SK-N-SH (cell line): ENCODE measurements at regions not wholly inside any gene's neighbourhood (a gene's known extent, or its start where the extent isn't known, plus 50 kb on each side); places are given as distances from the start of the nearest gene placed in this dataset.

ENCODE experiments used
- EP300 ChIP-seq, 2 experiments: IDR thresholded peaks; 2 replicates each; pipeline versions ENCODE4 v1.4.0 to v1.6.1; 2012; ENCODE audit warnings: borderline replicate concordance in 1 of 2, low read depth in 1 of 2, low read length in 1 of 2
- EZH2phosphoT487 ChIP-seq: fragments of 200-600 bp; sonication (generic); IDR thresholded peaks from 2 replicates; pipeline ENCODE4 v1.6.1; 2017; ENCODE audit warnings: low read depth, mixed run types, mild to moderate bottlenecking, antibody characterized with exemption, moderate library complexity, borderline replicate concordance
- GABPA ChIP-seq: IDR thresholded peaks from 2 replicates; pipeline ENCODE4 v1.4.0; 2012; ENCODE audit warnings: low read depth, mild to moderate bottlenecking
- POLR2AphosphoS5 ChIP-seq: IDR thresholded peaks from 2 replicates; pipeline ENCODE4 v1.6.1; 2012; ENCODE audit warnings: low read depth, low read length
- RAD21 ChIP-seq: IDR thresholded peaks from 2 replicates; pipeline ENCODE4 v1.6.1; 2012; ENCODE audit warnings: mild to moderate bottlenecking, low read length
- RFX5 ChIP-seq: IDR thresholded peaks from 2 replicates; pipeline ENCODE4 v1.6.1; 2012; ENCODE audit warnings: mild to moderate bottlenecking, improper control_type of control experiment, low read length
- TAF1 ChIP-seq: IDR thresholded peaks from 2 replicates; pipeline ENCODE4 v1.6.1; 2012; ENCODE audit warnings: low read depth, mild to moderate bottlenecking, low read length, moderate library complexity, borderline replicate concordance
- YY1 ChIP-seq: IDR thresholded peaks from 2 replicates; pipeline ENCODE4 v1.4.0; 2012; ENCODE audit warnings: low read depth, mild to moderate bottlenecking
- TF ChIP-seq, protein P1 (sequence below): fragments of 200-600 bp; sonication (generic); IDR thresholded peaks from 2 replicates; pipeline ENCODE4 v1.6.1; 2017; ENCODE audit warnings: antibody characterized with exemption, mild to moderate bottlenecking, moderate library complexity
- TF ChIP-seq, protein P2 (sequence below): IDR thresholded peaks from 2 replicates; pipeline ENCODE4 v1.6.1; 2012; ENCODE audit warnings: mild to moderate bottlenecking, low read depth, low read length, moderate library complexity
- TF ChIP-seq, protein P3 (sequence below): fragments of 150-350 bp; IDR thresholded peaks from 2 replicates; pipeline ENCODE4 v1.6.1; 2016; ENCODE audit warnings: mild to moderate bottlenecking, low read depth, low read length

DNA sequence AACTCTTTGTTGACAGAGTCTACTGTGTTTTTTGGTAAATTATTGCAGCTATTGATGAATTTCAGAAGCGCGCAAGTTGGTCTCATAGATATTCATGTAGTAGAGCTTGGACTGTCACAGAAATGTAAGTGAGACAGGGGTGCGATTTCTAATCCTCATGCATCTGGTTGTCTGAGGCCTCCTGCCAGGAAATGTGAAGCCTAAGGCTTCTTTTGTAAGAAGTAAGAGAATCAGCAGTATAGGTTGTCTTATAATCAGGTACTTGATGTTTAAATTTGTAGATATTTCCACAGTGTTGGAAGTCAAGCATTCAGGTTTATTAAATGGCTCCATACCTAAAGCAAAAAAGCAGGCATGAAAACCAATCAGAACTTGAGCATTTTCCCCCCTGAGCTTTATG lies 332.9 kb upstream of the FMN2 start:
- TF ChIP-seq TAF1 (no peak), YY1 (no peak), EZH2phosphoT487 (no peak), POLR2AphosphoS5 (no peak), RAD21 (no peak), RFX5 (no peak), GABPA (no peak), EP300 (IDR thresholded peaks at IDR 0.05; ENCODE audit: borderline replicate concordance in 1 of 2, low read depth in 1 of 2, low read length in 1 of 2) (no peak)
- TF ChIP-seq, protein P1, sequence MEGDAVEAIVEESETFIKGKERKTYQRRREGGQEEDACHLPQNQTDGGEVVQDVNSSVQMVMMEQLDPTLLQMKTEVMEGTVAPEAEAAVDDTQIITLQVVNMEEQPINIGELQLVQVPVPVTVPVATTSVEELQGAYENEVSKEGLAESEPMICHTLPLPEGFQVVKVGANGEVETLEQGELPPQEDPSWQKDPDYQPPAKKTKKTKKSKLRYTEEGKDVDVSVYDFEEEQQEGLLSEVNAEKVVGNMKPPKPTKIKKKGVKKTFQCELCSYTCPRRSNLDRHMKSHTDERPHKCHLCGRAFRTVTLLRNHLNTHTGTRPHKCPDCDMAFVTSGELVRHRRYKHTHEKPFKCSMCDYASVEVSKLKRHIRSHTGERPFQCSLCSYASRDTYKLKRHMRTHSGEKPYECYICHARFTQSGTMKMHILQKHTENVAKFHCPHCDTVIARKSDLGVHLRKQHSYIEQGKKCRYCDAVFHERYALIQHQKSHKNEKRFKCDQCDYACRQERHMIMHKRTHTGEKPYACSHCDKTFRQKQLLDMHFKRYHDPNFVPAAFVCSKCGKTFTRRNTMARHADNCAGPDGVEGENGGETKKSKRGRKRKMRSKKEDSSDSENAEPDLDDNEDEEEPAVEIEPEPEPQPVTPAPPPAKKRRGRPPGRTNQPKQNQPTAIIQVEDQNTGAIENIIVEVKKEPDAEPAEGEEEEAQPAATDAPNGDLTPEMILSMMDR = no peak
- TF ChIP-seq, protein P2, sequence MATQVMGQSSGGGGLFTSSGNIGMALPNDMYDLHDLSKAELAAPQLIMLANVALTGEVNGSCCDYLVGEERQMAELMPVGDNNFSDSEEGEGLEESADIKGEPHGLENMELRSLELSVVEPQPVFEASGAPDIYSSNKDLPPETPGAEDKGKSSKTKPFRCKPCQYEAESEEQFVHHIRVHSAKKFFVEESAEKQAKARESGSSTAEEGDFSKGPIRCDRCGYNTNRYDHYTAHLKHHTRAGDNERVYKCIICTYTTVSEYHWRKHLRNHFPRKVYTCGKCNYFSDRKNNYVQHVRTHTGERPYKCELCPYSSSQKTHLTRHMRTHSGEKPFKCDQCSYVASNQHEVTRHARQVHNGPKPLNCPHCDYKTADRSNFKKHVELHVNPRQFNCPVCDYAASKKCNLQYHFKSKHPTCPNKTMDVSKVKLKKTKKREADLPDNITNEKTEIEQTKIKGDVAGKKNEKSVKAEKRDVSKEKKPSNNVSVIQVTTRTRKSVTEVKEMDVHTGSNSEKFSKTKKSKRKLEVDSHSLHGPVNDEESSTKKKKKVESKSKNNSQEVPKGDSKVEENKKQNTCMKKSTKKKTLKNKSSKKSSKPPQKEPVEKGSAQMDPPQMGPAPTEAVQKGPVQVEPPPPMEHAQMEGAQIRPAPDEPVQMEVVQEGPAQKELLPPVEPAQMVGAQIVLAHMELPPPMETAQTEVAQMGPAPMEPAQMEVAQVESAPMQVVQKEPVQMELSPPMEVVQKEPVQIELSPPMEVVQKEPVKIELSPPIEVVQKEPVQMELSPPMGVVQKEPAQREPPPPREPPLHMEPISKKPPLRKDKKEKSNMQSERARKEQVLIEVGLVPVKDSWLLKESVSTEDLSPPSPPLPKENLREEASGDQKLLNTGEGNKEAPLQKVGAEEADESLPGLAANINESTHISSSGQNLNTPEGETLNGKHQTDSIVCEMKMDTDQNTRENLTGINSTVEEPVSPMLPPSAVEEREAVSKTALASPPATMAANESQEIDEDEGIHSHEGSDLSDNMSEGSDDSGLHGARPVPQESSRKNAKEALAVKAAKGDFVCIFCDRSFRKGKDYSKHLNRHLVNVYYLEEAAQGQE = no peak
- TF ChIP-seq, protein P3, sequence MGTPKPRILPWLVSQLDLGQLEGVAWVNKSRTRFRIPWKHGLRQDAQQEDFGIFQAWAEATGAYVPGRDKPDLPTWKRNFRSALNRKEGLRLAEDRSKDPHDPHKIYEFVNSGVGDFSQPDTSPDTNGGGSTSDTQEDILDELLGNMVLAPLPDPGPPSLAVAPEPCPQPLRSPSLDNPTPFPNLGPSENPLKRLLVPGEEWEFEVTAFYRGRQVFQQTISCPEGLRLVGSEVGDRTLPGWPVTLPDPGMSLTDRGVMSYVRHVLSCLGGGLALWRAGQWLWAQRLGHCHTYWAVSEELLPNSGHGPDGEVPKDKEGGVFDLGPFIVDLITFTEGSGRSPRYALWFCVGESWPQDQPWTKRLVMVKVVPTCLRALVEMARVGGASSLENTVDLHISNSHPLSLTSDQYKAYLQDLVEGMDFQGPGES = no peak
